Duodenal mucosa (tissue), 2 donors: ENCODE measurements at regions not wholly inside any gene's neighbourhood (a gene's known extent, or its start where the extent isn't known, plus 50 kb on each side); places are given as distances from the start of the nearest gene placed in this dataset.
"Not testable (repeated sequence)": the region's sequence is repeated elsewhere in the genome, so short reads cannot be mapped to it uniquely, and the experiment has no call there.

ENCODE experiments used
- H3K27ac ChIP-seq: one replicate; pipeline ENCODE4 v1.7.0; 2013; ENCODE audit warnings: low read depth, low read length
- H3K27me3 ChIP-seq, 2 donors: one replicate each; pipeline ENCODE4 v1.7.0; 2013; ENCODE audit warnings: low read length in 2 of 2, control low read depth in 1 of 2; ENCODE audit not compliant: insufficient read depth in 2 of 2, control insufficient read depth in 1 of 2
- H3K36me3 ChIP-seq, 2 donors: one replicate each; pipeline ENCODE4 v1.7.0; 2013; ENCODE audit warnings: low read length in 2 of 2, control low read depth in 1 of 2; ENCODE audit not compliant: insufficient read depth in 2 of 2, control insufficient read depth in 1 of 2
- H3K4me1 ChIP-seq, 2 donors: one replicate each; pipeline ENCODE4 v1.7.0; 2013; ENCODE audit warnings: low read length in 2 of 2, control low read depth in 1 of 2; ENCODE audit not compliant: insufficient read depth in 2 of 2, control insufficient read depth in 1 of 2
- H3K4me3 ChIP-seq, 2 donors: one replicate each; pipeline ENCODE4 v1.7.0; 2013; ENCODE audit warnings: low read length in 2 of 2, low read depth in 1 of 2
- H3K9ac ChIP-seq, 2 donors: one replicate each; pipeline ENCODE4 v1.7.0; 2013; ENCODE audit warnings: low read length in 2 of 2, low read depth in 1 of 2
- H3K9me3 ChIP-seq, 2 donors: one replicate each; pipeline ENCODE4 v1.7.0; 2013; ENCODE audit warnings: low read length in 2 of 2, control low read depth in 1 of 2; ENCODE audit not compliant: control insufficient read depth in 1 of 2

DNA sequence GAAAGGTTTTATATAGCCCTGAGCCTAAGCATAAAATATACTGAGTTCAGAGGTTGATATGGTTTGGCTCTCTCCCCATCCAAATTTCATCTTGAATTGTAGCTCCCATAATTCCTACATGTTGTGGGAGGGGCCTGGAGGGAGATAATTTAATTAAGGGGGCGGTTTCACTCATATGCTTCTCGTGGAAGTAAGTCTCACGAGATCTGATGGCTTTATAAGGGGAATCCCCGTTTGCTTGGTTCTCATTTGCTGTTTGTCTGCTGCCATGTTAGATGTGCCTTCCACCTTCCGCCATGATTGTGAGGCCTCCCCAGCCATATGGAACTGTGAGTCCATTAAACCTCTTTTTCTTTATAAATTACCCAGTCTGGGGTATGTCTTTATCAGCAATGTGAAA, 130.8 kb upstream of the ACBD5 start:
- H3K9me3 ChIP-seq, H3K27ac ChIP-seq, H3K27me3 ChIP-seq, H3K4me3 ChIP-seq, H3K9ac ChIP-seq, H3K36me3 ChIP-seq, H3K4me1 ChIP-seq: not testable (repeated sequence)

DNA sequence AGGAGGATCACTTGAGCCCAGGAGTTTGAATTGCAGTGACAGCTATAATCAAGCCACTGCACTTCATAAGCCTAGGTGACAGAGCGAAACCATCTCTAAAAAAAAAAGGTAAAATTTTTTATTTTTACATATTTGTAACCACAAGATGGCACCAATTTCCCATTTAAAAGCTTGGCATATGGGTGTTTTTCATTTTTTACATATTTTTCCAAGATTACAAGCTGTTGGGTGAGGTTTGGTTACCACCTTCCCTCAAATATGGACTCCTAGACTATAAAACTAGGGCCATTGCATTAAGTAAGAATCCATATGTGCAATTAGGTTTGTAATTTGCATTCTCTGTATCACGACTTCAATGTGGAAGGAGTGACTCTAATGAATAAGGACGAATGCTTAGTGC, 129.3 kb upstream of the ACBD5 start:
- H3K27ac ChIP-seq, result no peak overlapping the region
- H3K9me3 ChIP-seq, result no peaks in the 10 kb centered on the region
- H3K27me3 ChIP-seq, result no peaks in the 10 kb centered on the region
- no peaks in the 10 kb centered on the region for H3K36me3 ChIP-seq
- H3K9ac ChIP-seq, result no peak overlapping the region
- no peaks in the 10 kb centered on the region for H3K4me1 ChIP-seq
- H3K4me3 ChIP-seq, result no peak overlapping the region

DNA sequence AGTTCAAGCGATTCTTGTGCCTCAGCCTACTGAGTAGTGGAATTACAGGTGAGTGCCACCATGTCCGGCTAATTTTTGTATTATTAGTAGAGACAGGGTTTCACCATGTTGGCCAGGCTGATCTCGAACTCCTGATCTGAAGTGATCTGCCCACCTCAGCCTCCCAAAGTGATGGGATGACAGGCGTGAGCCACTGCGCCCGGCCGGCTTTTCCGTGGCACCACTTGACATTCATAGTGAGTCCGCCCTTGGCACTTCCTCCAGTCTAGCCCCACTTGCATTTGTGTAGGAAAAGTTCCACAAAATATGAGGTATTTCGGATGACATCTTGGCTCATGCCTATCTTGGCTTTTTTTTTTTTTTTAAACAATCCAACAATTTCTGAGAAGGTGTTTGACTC, 128.1 kb upstream of the ACBD5 start:
- Histone ChIP-seq H3K27me3 (no peaks in the 10 kb centered on the region), H3K4me3 (no peak overlapping the region), H3K9me3 (no peaks in the 10 kb centered on the region), H3K9ac (no peak overlapping the region), H3K27ac (no peak overlapping the region), H3K4me1 (no peaks in the 10 kb centered on the region), H3K36me3 (no peaks in the 10 kb centered on the region)

DNA sequence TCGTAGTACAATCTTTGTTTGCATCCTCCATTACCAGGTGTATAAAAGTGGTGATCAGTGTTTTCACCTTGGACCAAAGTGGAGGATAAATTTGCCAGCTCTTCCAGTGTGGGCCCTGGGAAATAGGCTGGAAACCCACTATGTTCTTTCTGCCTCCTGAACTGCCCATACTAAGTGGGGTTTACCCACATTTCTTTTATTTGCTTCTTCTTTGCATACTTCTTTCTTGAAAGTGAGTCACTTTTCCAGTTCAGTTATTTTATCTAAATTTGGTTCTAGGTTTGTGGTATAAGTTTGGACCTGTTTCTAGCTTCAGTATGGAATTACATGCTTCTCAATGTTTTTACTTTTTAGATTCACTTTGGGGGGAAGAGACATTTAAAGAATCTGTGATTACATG, 126.2 kb upstream of the ACBD5 start:
- no peak overlapping the region for H3K27ac ChIP-seq
- H3K27me3 ChIP-seq, result no peaks in the 10 kb centered on the region
- no peaks in the 10 kb centered on the region for H3K9me3 ChIP-seq
- no peaks in the 10 kb centered on the region for H3K4me1 ChIP-seq
- H3K4me3 ChIP-seq, result no peak overlapping the region
- no peak overlapping the region for H3K9ac ChIP-seq
- H3K36me3 ChIP-seq, result no peaks in the 10 kb centered on the region

DNA sequence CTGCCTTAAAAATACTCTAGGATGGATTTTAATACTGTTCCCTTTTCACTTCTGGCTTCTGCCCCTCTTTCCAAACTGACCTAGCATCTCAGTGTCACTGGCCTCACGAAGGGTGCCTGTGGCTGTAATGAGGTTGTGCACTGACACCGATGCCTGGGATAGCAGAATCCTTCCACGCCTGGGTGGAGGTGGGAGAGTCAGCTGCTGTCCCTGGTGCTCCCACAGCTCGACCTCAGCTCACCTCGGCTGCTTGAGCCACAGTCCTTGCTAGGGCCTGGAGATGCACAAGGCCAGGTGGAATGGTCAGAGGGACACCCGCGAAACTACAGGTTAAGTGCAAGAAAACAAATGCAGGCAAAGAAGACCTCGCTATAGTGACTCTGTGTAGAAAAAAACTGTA, 123.4 kb upstream of the ACBD5 start:
- H3K9me3 ChIP-seq, result no peaks in the 10 kb centered on the region
- H3K27ac ChIP-seq, result no peak overlapping the region
- H3K4me1 ChIP-seq, result no peaks in the 10 kb centered on the region
- no peaks in the 10 kb centered on the region for H3K36me3 ChIP-seq
- H3K27me3 ChIP-seq, result no peaks in the 10 kb centered on the region
- no peak overlapping the region for H3K4me3 ChIP-seq
- H3K9ac ChIP-seq, result no peak overlapping the region

DNA sequence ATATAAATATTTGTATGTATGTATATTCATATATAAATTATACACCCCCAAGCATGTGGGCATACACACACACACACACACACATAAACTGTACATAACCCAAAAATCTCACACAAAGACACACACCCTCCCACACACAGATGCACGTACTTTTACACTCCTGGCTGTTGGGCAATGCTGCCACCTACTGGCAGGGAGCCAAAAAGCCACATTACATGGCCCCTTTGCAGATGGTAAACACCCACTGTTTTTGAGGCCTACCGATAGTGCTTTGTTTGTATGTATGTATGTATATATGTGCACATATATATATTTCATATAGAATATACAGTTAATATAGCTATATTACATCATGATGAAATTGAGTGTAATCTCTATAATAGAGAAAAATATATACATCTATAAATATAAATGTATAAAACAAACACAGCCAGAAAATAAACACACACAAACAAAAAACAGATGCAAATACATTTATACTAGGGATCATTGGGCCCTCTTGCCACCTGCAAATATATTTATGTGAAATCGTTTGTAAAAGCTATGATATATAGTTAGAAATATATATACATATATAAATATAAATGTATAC, 120.1 kb upstream of the ACBD5 start:
- Histone ChIP-seq H3K9ac (no peak overlapping the region), H3K4me1 (no peaks in the 10 kb centered on the region), H3K36me3 (no peaks in the 10 kb centered on the region), H3K27ac (no peak overlapping the region), H3K9me3 (no peaks in the 10 kb centered on the region), H3K27me3 (no peaks in the 10 kb centered on the region), H3K4me3 (no peak overlapping the region)

DNA sequence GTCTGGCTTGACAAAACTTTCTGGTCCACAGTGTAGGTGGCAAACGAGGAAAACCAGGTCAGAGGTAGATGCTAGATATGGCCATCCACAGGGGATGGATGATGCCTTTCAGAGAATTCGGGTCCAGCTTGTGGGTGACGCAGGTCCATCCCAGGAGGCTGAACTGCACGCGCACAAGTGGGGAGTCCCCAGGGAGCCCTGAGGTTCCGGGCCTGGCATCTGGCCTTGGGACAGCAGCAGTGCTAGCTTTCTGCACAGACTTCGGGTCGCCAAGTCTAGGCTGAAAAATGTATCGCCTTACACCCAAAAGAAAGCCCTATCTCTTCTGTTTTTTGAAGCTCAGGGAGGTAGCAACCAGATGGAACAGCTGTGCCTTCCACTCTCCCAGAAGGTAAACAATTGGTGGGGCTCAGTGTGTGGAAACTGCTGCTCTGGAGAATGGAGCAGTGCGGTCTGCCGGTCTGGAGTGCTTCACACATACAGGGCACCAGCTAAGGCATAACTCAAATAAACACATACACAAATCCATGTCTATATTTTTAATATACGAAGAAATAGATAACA, 119.3 kb upstream of the ACBD5 start:
- H3K9ac ChIP-seq, result no peak overlapping the region
- no peaks in the 10 kb centered on the region for H3K4me1 ChIP-seq
- no peaks in the 10 kb centered on the region for H3K27me3 ChIP-seq
- H3K9me3 ChIP-seq, result no peaks in the 10 kb centered on the region
- H3K27ac ChIP-seq, result no peak overlapping the region
- H3K4me3 ChIP-seq, result no peak overlapping the region
- H3K36me3 ChIP-seq, result no peaks in the 10 kb centered on the region

DNA sequence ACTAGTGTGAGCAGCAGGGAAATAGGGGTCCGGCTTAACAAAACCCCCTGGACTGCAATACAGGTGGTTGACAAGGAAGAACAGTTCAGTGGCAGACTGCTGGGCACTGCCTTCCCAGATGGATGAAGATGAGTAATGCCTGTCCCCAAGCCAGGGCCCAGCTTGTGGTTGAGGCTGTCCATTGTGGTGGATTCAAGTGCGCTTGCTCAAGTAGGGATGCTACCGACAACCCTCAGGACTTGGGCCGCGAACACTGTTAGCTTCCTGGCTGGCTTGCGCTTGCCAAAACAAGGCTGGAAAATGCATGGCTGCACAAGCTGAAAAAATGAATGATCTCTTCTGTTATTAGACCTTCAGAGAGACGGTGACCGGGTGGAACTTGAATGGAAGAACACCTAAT, 116.1 kb upstream of the ACBD5 start:
- no peak overlapping the region for H3K9ac ChIP-seq
- no peak overlapping the region for H3K27ac ChIP-seq
- H3K4me1 ChIP-seq, result no peaks in the 10 kb centered on the region
- H3K9me3 ChIP-seq, result no peaks in the 10 kb centered on the region
- H3K36me3 ChIP-seq, result no peaks in the 10 kb centered on the region
- H3K4me3 ChIP-seq, result no peak overlapping the region
- no peaks in the 10 kb centered on the region for H3K27me3 ChIP-seq

DNA sequence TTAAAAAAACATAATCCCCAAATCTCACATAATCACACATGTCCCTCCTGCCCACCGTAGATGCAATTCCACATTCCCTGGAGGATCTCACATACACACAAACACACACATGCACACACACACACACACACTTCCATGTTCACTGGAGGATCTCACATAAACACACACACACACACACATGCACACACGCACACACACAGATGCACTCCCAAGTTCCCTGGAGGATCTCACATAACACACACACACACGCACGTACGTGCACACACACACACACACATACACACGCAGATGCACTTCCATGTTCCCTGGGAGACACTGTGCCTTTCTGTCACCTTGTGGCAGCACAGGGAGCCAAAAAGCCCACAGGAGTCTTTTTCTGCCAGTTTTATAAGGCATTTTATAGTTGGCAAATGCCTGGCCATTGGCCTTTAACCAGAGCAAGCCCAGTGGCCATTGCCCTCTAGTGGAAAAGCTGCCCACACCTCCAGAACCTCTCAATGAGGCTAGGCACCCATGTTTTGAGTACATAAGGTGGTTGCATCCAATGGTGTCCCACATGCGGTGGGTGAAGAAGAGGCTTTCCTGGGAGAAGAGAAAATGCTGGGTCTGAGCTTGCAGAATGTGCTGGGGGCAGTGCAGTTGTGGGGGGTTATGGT, 115.4 kb upstream of the ACBD5 start:
- no peaks in the 10 kb centered on the region for H3K4me1 ChIP-seq
- H3K27me3 ChIP-seq, result no peaks in the 10 kb centered on the region
- no peaks in the 10 kb centered on the region for H3K36me3 ChIP-seq
- no peak overlapping the region for H3K9ac ChIP-seq
- no peak overlapping the region for H3K4me3 ChIP-seq
- H3K27ac ChIP-seq, result no peak overlapping the region
- H3K9me3 ChIP-seq, result no peaks in the 10 kb centered on the region

DNA sequence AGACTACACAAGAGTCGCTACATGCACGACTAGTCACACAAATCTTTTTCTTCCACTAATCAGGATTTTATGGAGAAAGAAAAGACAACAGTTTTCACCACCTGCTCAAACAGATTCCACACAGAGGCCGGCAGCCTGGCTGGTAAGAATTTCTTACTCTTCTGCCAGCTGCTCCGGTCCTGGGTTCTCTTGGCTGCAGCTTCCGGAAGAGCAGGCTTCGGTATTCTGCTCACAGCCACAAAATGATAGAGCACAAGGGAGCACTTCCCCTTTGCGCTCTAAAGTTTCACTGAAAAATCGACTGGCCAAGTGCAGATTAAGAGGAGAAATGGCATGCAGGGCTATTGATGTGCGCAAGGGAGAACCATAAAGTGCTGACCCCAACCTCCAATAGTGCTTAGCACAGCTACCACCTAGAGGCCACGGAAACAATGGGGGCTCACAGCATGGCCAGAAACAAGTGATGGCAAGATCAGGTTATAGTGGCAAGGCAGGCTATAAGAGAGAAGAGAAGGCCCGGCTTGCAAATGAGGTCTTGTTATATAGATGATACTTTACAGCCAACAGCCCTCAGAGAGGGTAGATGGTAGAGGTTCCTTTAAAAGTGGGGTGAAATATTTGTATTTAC, 114.2 kb upstream of the ACBD5 start:
- H3K36me3 ChIP-seq, H3K9me3 ChIP-seq, H3K27ac ChIP-seq, H3K27me3 ChIP-seq, H3K4me3 ChIP-seq, H3K4me1 ChIP-seq, H3K9ac ChIP-seq: not testable (repeated sequence)
